ENCODE measurements at regions not wholly inside any gene's neighbourhood (a gene's known extent, or its start where the extent isn't known, plus 50 kb on each side); places are given as distances from the start of the nearest gene placed in this dataset.

GRCh38 chr7:391411-391951, 101.5 kb downstream of the FOXL3 start:
- ATAC-seq: no peak
- no peak for DNase-seq (ENCODE audit: low read depth, low spot score)
- TF ChIP-seq ELF1 (IDR thresholded peaks at IDR 0.05; ENCODE audit: borderline replicate concordance, low read depth): no peak
- TF ChIP-seq FOSL1 (IDR thresholded peaks at IDR 0.05; ENCODE audit: low read depth): no peak
- TF ChIP-seq CEBPB (IDR thresholded peaks at IDR 0.05; ENCODE audit: low read depth): no peak
- H3K27ac ChIP-seq (ENCODE audit: low read depth, low read length): no peak overlapping the region
- H3K36me3 ChIP-seq (ENCODE audit: control insufficient read depth in 1 of 2, insufficient read depth in 2 of 2, low read length in 2 of 2): no peaks in the 10 kb centered on the region
- no peak overlapping the region for H2AFZ ChIP-seq (ENCODE audit: low read depth, low read length, poor library complexity, severe bottlenecking)
- ChIA-PET CTCF (no interaction called here), POLR2A (no interaction called here), RAD21 (ENCODE audit: low non-redundant PET in 1 of 2, low total read pairs in 2 of 2, uncharacterized antibody in 2 of 2, unreplicated experiment in 2 of 2) (no interaction called here)
- H3K4me1 ChIP-seq (ENCODE audit: control insufficient read depth in 1 of 2, insufficient read depth in 2 of 2, low read length in 2 of 2): no peaks in the 10 kb centered on the region
- intact Hi-C loops (cut with micrococcal nuclease): no loop called here
- no peaks in the 10 kb centered on the region for H3K27me3 ChIP-seq (ENCODE audit: insufficient read depth, low read length)
- H3K9me3 ChIP-seq (ENCODE audit: control insufficient read depth in 1 of 2, insufficient read depth in 1 of 2, low read depth in 1 of 2, low read length in 2 of 2): peaks cover 4 to 16% of the 10 kb centered on the region in 2 experiments; a peak in 3 of 4 replicates
- H3K9me2 ChIP-seq (ENCODE audit: insufficient read depth): no peaks in the 10 kb centered on the region
- no peak overlapping the region for H3K4me2 ChIP-seq (ENCODE audit: low read length)
- no peaks in the 10 kb centered on the region for H3K79me2 ChIP-seq (ENCODE audit: insufficient read depth, low read length)
- no peak overlapping the region for H3K4me3 ChIP-seq (replicated peaks in 1 of 2; ENCODE audit: low read depth in 1 of 2, low read length in 2 of 2)
- no TSS peak for BruUV-seq (replicated peaks)
- H3K9ac ChIP-seq (ENCODE audit: low read length): no peak overlapping the region
- no peaks in the 10 kb centered on the region for H4K20me1 ChIP-seq (ENCODE audit: insufficient read depth)

- intact Hi-C loops (cut with micrococcal nuclease): no loop called here
- no peaks in the 10 kb centered on the region for H4K20me1 ChIP-seq (ENCODE audit: insufficient read depth)
- H3K9ac ChIP-seq (ENCODE audit: low read length): no peak overlapping the region
- DNase-seq (ENCODE audit: low read depth, low spot score) (no peak), ATAC-seq (no peak)
- H3K9me3 ChIP-seq (ENCODE audit: control insufficient read depth in 1 of 2, insufficient read depth in 1 of 2, low read depth in 1 of 2, low read length in 2 of 2): peaks cover 4 to 16% of the 10 kb centered on the region in 2 experiments; a peak in 3 of 4 replicates
- H3K4me1 ChIP-seq (ENCODE audit: control insufficient read depth in 1 of 2, insufficient read depth in 2 of 2, low read length in 2 of 2): no peaks in the 10 kb centered on the region
- no peaks in the 10 kb centered on the region for H3K27me3 ChIP-seq (ENCODE audit: insufficient read depth, low read length)
- no peaks in the 10 kb centered on the region for H3K9me2 ChIP-seq (ENCODE audit: insufficient read depth)
- TF ChIP-seq ATF3 (IDR thresholded peaks at IDR 0.05) (no peak), FOSL1 (IDR thresholded peaks at IDR 0.05; ENCODE audit: low read depth) (no peak), SRF (IDR thresholded peaks at IDR 0.05; ENCODE audit: low read depth) (no peak)
- H3K36me3 ChIP-seq (ENCODE audit: control insufficient read depth in 1 of 2, insufficient read depth in 2 of 2, low read length in 2 of 2): no peaks in the 10 kb centered on the region
- H3K27ac ChIP-seq (ENCODE audit: low read depth, low read length): no peak overlapping the region
- H3K4me3 ChIP-seq (replicated peaks in 1 of 2; ENCODE audit: low read depth in 1 of 2, low read length in 2 of 2): no peak overlapping the region
- H2AFZ ChIP-seq (ENCODE audit: low read depth, low read length, poor library complexity, severe bottlenecking): no peak overlapping the region
- no peak overlapping the region for H3K4me2 ChIP-seq (ENCODE audit: low read length)
- ChIA-PET POLR2A (no interaction called here), CTCF (no interaction called here), RAD21 (ENCODE audit: low non-redundant PET in 1 of 2, low total read pairs in 2 of 2, uncharacterized antibody in 2 of 2, unreplicated experiment in 2 of 2) (no interaction called here)
- no TSS peak for BruUV-seq (replicated peaks)
- H3K79me2 ChIP-seq (ENCODE audit: insufficient read depth, low read length): no peaks in the 10 kb centered on the region
Observed at GRCh38 chr7:391961-392524, 102.1 kb downstream of the FOXL3 start.
